Hematopoietic multipotent progenitor cell treated with erythropoietin and hydrocortisone succinate and interleukin-3 and kit ligand, for 4 days (in vitro differentiated cells): ENCODE measurements at regions not wholly inside any gene's neighbourhood (a gene's known extent, or its start where the extent isn't known, plus 50 kb on each side); places are given as distances from the start of the nearest gene placed in this dataset.

Source experiments
- DNase-seq: peaks from one replicate; pipeline ENCODE4 v3.0.0-alpha.2; 2015

- no peak for DNase-seq
Measured at GRCh38 chr5:6937677-6938076, 224.4 kb downstream of the TENT4A start.

GRCh38 chr5:6941631-6942030 is 228.4 kb downstream of the TENT4A start:
- no peak for DNase-seq

- no peak for DNase-seq
Measured at GRCh38 chr5:6943197-6944112, 230.2 kb downstream of the TENT4A start.

- DNase-seq: no peak
Measured at GRCh38 chr5:6948562-6948961, 235.3 kb downstream of the TENT4A start.

- DNase-seq: no peak
Measured at GRCh38 chr5:6949230-6949629, 236.0 kb downstream of the TENT4A start.

GRCh38 chr5:6950250-6950649 is 237.0 kb downstream of the TENT4A start:
- no peak for DNase-seq

GRCh38 chr5:6950860-6951259 is 237.6 kb downstream of the TENT4A start:
- no peak for DNase-seq

- no peak for DNase-seq
Measured at GRCh38 chr5:6961123-6961522, 247.9 kb downstream of the TENT4A start.

GRCh38 chr5:6961837-6962635 is 248.8 kb downstream of the TENT4A start:
- DNase-seq: no peak

GRCh38 chr5:6976971-6977370 is 263.7 kb downstream of the TENT4A start:
- no peak for DNase-seq

GRCh38 chr5:6979061-6979460 is 265.8 kb downstream of the TENT4A start:
- no peak for DNase-seq

GRCh38 chr5:6989230-6989629 is 276.0 kb downstream of the TENT4A start:
- DNase-seq: no peak

- DNase-seq: no peak
Measured at GRCh38 chr5:6994097-6994496, 280.9 kb downstream of the TENT4A start.

GRCh38 chr5:6995115-6995514 is 281.9 kb downstream of the TENT4A start:
- DNase-seq: no peak

GRCh38 chr5:7000310-7000709 is 287.1 kb downstream of the TENT4A start:
- no peak for DNase-seq

GRCh38 chr5:7010591-7010990 is 297.4 kb downstream of the TENT4A start:
- DNase-seq: peak; percentile 4

- DNase-seq: no peak
Measured at GRCh38 chr5:7012057-7012456, 298.8 kb downstream of the TENT4A start.

- DNase-seq: no peak
Measured at GRCh38 chr5:7014611-7015010, 301.4 kb downstream of the TENT4A start.

- peak; percentile 4 for DNase-seq
Measured at GRCh38 chr5:7015586-7016256, 302.5 kb downstream of the TENT4A start.

- DNase-seq: no peak
Measured at GRCh38 chr5:7016999-7017747, 303.9 kb downstream of the TENT4A start.

- no peak for DNase-seq
Measured at GRCh38 chr5:7018198-7018597, 305.0 kb downstream of the TENT4A start.

GRCh38 chr5:7018601-7019000 is 305.4 kb downstream of the TENT4A start:
- DNase-seq: no peak
